HS-5 (cell line): ENCODE measurements at regions not wholly inside any gene's neighbourhood (a gene's known extent, or its start where the extent isn't known, plus 50 kb on each side); places are given as distances from the start of the nearest gene placed in this dataset.

Experiments used
- DNase-seq: peaks from one replicate; pipeline ENCODE4 v3.0.0-alpha.2; 2012; ENCODE audit warnings: low read depth

DNA sequence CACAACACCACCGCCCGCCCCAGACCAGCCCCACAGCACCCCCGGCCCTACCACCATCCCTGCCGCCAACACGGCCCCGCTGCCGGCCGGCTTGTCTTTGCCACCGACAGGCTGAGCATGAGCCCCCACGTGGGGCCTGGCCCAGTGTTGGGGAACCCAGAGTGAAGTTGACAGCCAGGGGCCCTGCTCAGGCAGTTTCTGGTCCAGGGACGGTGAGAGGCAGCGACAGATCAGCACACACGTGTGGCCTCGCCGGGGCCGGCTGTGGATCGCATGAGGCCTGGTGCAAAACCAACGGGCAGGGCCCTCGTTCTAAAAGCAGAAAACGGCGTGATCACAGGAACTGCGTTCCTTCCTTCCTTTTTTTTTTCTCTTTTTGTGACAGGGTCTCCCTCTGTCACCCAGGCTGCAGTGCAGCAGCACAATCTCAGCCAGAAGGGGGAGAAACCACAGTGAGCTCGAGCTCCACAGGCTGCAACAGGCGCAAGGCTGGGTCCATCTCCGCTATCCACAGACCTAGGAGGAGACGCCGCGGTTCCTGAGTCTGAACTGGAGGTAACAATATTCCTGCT lies 50.5 kb upstream of the FBRSL1 start:
- DNase-seq: no peak

DNA sequence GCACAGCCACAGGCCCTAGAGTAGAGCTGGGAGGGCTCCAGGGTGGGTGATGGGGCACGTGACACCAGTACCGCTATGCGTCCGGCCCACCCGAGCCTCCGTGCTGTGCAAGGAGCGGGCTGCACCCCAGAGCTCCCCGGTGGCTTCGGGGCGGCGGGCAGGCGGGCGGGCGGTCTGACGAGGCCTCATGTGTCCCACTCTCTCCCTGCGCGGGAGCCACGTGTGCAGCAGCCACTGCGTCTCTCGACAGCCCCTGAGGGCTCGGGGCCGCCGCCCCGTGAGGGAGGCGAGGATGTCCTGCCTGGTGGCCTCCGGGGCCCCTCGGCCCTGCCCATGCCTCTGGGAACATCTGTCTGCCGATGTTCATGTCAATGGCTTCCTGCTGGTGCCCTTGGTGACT lies 51.2 kb upstream of the FBRSL1 start:
- DNase-seq: no peak

DNA sequence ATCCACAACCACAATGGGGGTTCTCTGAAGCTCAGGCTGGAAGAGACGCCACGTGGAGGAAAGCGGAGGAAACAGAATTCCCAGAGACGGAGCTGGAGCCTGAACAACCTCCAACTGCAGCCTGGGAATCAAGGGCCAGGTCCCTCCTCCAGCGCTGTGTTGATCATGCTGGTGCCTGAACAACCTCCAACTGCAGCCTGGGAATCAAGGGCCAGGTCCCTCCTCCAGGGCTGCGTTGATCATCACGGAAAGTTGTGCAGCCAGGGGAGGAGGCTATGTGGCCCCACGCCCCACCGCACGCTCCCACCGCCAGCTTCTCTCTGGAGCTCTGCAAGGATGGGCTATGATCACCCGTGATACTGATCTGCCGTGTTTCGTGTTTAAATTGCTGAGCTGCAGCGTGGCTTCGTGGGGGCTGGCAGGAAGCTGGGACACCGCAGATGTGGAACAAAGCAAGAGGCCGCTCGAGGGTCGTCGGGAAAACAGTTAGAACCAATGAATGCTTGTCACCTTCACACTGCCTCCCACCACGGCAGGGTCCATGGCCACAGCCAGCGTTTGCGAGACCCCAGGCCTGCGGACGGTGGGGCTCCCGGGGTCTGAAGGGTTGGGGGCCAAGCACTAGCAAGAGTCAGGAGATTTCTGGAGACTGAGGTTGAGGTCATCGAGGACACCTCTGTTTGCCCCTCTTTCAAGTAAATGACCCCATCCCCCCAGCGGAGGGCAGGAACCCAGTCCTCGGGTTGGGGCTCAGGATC lies 51.8 kb upstream of the FBRSL1 start:
- DNase-seq: no peak

DNA sequence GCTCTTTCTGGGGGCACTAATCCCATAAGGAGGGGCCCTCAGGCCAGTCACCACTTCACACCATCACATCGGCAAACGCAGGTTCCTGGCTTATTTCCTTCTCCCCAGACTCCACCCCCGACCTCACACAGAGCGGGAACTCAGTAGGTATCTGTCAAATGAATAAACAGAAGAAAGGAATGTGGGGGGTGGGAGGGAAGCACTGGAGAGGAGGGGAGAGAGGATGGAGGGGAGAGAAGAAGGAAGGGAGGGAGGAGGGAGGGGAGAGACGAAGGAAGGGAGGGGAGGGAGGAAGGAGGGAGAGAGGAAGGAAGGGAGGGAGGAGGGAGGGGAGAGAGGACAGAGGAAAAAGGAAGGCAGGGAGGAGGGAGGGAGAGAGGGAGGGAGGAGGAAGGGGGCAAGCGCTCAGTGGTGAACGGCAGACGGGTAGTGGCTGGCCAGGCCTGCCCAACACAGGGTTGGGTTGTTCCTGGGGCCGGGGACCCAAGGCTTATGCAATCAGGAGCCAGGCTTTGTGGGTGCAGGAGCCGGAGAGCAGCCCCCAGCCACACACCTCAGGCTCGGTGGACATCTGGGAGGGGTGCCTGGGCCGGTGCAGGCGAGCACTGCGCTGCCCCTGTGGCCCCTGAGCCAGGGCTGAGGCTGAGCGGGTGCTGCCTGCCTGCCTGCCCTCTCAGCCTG lies 52.6 kb upstream of the FBRSL1 start:
- no peak for DNase-seq

DNA sequence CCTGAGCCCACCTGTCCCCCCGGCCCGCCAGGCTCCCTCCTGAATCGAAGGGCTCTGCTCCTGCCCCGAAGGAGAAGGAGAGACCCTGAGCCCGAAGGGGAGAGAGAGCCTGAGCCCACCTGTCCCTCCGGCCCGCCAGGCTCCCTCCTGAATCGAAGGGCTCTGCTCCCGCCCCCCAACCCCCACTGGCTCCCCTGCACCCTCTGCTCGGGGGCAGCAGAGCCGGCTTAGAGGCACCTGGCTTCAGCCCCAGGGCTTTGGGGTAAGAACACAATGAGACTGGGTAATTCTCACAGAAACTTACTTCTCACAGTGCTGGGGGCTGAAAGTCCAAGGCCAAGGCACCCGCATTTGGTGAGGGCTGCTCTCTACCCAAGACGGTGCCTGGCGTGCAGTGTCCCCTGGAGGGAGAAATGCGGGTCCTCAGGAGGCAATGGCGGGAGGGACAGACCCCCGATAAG lies 53.1 kb upstream of the FBRSL1 start:
- no peak for DNase-seq

DNA sequence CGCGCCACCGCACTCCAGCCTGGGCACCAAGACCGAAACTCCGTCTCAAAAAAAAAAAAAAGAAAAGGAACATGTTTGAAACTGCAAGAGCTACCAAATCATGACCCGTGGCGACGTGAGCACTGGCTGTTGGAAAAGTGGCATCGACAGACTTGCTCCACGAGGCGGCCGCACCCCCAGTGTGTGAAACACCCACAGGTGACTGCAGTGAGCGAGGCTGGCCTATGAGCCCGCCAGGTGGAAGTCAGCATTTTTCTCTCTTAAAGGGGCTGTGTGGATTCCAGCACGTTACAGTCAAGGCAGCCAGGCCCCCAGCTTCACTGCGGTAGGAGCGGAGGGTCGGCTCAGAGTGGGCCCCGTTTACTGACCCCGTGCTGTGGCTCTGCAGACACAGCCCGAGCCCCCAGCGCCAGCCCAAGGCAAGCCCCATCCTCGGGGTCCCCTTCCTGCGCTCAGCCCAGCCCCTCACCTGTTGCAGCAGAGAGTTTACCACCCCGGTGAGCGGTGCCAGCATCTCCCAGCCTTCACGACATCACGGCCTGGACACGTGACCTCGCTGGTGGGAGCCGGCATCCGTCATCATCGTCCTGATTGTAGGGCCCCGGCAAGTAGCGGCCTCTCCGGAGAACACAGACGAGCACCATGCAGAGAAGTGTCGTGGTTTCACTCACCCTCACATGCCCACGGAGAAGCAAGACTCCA lies 54.3 kb upstream of the FBRSL1 start:
- DNase-seq: no peak

DNA sequence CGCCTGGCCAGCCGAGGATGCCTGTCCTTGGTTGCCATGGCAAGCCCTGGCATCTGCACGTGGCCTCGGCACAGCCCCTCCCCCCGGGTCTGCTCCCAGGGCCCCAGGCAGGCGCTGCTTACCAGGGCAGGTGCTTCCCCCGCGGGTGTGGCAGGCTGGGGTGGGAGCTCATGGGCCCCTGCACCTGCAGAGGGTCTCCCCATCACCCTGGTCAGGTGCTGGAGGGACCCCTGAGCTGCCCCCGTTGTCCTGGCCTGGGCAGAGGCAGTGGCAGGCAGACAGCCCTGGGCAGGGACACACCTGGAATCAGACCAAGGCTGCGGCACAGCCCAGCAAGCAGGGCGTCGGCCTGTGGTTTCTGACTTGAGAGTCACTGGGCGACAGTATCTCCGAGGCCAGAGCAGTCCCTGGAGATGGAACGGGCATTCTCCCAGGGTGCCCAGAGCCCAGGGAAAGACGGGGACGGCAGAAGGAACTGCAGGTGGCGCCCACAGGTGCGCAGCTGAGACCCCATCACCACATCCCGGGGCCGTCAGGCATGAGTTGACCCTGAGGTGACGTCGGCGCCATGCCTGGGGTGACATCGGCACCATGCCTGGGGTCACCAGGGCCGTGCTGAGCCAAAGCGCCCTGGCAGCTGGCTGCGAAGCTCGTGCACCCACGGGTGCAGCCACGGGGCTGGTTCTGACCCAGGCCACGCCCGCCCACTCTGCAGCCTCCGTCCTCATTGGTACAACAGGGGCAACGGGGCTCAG lies 56.1 kb upstream of the FBRSL1 start:
- DNase-seq: no peak

DNA sequence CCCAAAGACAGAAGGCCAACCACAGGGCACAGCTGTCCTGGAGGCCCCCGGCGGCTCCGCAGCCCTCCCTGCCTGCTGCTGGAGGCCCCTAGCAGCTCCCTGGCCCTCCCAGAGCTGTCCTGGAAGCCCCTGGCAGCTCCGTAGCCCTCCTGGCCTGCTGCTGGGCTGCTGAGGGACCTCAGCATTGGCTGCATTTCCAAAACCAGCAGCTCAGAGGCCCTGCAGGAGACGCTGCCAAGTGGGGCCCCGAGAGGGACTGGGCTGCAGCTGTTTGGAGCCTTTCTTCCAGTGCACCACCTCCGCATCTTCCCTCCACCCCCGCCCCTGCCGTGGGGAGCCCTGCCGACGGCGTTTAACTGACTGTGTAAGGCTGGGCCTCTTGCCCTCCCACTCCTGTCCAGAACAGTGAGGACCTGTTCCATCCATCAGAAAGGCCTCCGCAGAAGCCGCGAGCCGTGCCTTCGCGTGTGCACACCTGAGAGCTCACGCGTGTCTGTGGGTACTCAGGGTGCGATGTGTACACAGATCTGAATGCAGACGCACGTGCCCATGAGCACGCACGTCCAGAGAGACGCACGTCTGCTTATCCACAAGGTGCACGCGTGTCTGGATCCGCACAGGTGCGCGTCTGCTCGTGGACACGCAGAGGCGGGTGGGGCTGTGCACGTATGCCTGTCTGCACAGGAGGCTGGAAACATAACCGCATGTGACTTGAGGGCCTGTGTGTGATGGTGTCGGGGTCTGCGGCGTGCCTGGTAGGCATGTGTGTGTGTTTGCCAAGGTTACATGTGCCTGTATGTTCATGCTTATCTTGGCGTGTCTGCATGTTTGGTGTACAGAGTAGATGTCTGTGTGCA lies 57.0 kb upstream of the FBRSL1 start:
- no peak for DNase-seq

DNA sequence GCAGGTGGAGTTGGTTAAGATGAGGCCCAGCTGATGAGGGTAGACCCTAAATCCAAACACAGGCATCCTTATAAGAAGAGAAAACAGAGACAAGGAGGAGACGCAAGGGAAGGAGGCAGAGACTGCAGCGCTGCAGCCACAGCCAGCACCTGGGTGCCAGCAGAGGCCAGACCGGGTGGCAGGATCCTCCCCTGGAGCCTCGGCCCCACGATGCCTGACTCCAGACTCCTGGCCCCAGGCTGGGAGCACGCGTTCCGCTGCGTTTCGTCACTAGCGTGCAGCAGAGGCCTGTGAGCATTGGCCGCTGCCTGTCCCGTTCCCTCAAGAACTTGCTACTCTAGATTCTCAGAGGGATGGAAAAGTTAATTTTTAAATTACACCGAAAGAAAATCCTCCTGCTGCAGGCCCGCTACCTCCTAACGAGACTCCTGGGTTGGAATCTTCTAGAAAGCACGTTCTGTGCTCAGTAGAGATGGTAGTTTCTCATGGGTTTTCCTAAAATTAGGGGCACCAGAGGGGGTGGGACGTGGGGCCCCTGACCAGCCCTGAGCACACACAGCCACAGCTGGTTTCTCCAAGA lies 57.7 kb upstream of the FBRSL1 start:
- no peak for DNase-seq

DNA sequence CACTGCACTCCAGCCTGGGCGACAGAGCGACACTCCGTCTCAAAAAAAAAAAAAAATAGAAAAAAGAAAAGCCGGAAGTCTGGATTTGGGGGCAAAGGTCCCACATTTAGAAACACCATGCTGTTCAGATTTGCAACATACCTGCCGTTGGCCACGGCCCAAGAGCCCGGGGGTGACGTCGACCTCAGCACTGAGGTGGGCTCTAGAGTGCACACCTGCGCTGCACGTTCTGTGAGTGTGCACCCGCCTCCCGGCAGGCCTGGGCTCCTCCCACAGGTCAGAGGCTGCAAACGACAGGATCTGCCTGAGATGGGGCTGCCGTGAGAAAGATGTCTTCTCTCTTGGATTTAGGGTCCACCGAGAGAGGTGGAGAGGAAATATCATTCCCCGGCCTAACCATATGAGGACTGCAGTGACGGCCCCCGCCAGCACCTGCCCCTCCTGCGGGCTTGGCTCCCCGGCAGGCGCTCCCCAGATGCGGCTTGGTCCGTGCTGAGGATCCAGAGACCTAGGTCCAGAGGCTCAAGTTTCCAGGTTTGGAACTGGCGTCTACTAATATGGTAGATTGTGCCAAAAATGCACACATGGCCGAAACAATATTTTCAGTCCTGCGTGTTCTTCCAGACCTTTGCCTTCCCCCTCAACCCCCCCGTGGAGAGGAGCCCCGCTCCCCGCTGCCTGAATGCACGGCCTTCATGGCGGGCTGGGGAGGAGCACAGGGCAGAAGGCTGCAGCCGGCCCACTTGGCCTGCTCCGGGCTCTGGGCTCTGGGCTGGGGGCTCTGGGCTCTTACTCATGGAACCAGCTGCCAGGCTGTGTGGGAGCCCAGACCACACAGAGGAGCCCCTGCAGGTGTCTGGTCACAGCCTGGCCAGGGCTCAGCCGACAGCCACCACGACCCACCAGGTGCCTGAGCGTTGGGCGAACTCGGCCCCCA lies 58.8 kb upstream of the FBRSL1 start:
- DNase-seq: no peak

DNA sequence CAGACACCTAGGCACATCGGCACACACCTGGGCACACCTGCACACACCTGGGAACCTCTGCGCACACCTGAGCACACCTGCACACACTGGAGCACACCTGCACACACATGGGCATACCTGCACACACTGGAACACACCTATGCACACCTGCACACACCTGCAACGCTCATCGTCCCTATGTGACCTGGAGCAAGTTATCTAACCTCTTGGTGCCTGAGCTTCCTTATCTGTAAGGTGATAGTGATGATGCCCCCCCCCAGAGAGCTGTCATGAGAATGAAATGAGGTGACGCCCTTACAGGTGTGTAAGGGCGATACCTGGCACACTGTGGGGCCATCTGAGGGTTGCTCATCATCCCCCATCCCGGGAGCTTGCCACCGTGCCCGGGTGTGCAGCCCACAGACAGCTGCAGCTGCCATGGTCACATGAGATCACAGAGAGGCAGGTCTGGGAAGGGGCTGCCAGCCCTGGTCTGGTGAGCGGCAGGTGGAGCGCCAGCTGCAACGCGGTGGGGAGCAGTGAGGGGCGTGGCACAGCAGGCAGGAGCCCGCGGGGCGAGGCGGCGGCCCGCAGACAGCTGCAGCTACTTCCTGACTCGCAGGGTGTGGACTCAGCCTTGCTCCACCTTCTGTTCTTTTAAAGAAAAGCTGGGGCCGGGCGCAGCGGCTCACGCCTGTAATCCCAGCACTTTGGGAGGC lies 59.9 kb upstream of the FBRSL1 start:
- no peak for DNase-seq

DNA sequence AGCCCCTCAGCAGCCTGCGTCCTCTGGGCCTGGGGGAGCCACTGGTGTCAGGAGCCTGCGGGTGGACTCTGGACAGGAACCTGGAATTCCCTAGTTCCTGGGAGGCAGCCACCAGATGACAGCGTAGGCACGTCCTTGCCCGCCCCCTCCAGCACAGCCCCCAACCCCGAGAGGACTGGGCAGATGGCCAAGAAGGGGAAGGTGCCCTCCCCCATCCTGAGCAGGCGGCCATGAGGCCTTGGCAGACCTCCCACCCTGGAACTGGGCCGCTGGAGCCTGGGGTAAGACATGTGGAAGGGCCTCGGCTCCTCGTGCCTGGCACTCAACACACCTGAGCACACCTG lies 60.4 kb upstream of the FBRSL1 start:
- DNase-seq: no peak

DNA sequence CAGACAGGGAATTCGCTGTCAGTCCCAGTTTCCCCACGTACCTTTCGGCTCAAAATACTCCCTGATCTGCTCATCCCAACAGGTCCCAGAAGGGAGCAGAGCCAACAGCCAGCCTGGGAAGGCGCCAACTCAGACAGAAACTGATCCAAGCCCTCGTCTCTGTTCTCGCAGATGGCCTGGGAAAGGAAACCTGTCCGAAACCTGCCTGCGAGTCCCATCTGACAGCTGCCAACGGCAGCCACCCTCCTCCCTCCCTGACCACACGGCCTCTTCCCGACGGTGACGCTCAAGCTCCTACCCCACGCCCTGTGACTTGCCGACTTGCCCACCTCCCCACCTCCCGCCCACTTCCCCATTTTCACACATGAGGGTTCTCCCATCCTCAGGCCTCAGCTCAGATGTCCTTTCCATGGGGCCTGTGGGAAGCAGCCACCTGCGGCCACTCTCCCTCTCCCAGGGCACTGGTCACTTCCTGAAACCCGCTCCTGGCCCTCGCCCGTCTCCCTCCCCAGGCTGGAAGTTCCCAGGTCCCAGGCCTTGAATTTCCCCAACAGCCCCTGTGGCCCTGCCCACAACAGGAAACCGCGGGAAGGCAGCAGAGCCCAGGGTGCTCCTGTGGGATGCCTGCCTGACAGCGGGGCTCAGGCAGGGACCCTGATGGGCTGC lies 60.9 kb upstream of the FBRSL1 start:
- DNase-seq: no peak

DNA sequence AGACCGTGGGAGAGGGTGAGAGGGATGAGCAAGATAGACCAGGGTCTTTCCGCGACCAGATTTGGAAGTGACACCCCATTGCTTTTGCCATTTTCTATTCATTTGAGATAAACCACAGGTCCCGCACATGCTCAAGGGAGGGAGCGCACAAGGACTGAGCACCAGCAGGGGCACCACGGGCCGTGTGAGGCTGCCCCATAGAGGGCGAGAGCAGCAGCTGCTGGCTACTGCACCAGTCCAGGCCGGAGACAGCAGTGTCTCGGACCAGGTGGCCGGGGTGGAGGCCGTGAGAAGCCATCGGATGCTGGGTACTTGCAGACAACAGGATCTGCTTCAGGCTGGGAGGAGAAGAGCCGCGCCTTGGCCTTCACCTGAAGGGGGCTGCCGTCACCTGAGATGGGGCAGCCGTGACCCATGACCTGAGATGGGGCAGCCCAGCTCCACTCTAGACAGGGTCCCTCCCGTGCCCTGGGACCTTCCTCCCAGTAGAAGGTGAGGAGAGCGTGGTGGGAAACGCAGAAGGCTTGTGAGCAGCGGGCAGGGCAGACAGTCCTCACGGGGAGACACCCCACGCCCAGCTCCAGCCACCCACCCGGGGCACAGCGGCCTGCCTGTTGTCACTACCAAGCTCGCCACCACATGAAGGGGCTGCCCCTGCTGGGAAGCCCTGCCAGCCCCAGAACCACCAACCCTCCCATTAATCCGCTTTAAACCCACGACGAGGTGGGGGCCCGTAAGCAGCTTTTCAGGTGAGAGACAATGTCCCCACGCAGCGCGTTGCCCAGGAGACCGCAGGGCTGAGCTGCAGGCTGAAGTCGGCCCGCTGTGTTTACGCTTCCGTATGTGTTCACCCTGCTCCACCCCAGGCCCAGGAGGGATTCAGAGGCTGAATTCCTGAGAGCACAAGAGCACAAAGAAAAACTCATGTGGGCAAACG lies 61.7 kb upstream of the FBRSL1 start:
- no peak for DNase-seq

DNA sequence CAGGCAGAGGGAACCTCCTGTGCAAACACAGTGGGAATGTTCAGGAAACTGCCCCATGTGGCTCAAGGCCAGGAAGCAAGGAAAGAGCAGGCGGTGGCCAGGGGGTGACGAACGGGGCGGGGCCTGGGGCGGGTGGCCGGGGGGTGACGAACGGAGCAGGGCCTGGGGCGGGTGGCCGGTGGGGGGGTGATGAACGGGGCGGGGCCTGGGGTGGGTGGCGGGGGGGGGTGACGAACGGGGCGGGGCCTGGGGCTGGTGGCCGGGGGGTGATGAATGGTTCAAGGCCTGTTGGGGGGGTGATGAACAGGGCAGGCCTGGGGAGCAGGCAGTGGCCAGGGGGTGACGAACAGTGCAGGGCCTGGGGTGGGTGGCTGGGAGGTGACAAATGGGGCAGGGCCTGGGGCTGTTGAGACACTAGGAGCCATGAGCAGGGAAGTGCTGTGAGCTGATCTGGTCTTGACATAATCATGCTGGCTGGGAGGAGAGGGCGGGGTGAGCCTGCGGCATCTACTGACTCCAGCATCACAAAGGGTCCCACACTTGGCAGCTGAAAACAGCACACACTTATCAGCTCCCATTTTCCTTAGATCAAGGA lies 62.7 kb upstream of the FBRSL1 start:
- no peak for DNase-seq

DNA sequence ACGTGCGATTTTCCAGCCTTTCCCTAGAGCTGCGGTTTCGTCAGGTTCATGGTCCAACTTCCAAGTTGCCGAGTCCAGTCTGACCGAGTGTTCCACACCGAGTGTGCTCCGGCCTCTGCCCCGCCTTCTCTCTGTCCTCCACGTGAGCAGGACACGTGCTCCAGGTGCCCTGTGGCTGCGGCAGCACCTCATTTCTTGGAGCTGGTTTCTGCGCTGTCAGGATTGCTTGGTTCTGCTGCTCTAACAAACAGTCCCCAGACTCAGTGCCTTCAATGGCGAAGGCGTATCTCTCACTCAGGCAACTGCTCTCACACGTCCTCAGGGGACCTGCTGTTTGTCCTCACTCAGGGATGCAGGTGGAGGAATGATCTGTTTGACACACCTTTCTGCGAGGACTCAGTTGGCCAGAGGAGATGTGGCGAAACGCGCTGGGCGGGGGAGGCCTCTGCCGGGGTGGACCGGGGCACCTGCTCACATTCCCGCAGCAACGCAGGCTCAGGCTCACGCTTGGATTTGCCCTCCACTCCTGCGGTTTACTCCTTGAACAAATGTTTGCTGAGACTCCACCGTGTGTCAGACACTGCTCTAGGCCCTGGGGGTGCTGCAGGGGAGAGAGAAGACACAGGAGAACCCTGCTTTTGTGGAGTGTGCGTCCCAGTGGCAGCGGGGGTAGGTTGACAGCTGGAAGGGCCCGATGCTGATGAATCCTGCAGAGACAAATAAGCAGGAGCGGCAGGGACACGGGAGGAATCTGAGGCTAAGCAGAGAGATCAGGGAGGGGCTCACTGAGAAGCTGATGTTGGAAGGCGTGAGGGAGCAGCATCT lies 63.4 kb upstream of the FBRSL1 start:
- no peak for DNase-seq
